NOMO-1 treated with DMSO at 0.1 percent for 48 hours (cell line): ENCODE measurements at regions not wholly inside any gene's neighbourhood (a gene's known extent, or its start where the extent isn't known, plus 50 kb on each side); places are given as distances from the start of the nearest gene placed in this dataset.

Source experiments
- DNase-seq: peaks from one replicate; lab custom pipeline; 2025; ENCODE audit not compliant: unreplicated experiment; lab: John Stamatoyannopoulos, UW

- no peak for DNase-seq
Measured at GRCh38 chr3:148204131-148204530, 493.6 kb upstream of the AGTR1 start.

DNA sequence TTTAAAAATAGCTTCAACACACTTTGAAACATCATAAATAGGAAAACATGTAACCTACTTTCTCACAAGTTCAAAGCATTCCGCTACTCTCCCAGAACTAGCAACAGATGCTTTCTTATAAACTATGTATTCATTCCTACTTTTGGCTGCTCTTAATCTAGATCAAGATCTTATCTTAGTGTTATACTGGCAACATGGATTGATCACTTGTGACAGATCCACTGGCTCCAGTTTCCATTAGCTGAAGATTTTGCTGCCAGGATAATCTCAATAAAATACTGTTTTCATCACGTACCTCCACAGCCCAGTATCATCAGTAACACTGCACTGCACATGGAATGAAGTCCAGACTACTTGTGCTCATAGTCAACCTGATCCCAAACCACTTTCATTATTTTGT, 491.7 kb upstream of the AGTR1 start:
- DNase-seq, result no peak

GRCh38 chr3:148206446-148206845, 491.3 kb upstream of the AGTR1 start:
- DNase-seq, result no peak

DNA sequence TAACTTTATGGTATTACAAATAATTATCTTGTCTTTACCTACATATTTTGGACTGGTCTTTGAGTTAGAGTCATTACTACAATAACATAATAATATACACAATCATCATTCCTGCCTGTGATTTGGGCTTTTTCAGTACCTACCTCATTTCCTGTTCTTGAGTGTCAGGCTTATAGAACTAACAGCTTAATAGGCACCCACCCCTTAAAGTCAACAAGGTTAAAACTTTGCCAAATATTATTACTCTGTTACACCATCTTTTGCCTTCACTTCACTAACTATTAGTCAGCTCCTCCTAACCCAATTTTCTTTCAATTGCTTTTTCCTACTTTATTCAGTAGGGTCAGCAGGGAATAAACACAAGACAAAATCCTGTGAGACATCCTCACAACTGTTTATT, 488.7 kb upstream of the AGTR1 start:
- DNase-seq, result no peak

DNA sequence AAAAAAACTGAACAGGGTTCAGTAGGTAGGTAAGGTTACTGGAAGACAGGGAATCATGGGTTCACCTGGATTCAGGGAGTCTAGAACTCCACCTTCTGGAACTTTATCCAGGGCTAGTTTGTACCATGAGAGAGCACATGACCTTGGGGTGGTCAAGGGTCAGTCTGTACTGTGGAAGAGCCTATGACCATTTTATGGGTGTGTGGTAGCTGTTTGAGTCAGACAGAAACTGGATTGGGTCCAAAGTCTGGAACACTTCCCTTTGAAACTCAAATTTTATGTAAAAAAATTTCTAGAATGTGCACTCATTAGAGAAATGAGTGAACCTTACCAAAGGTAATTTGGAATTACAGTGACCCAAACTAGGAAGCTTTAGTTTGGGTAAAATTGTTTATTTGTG, 486.0 kb upstream of the AGTR1 start:
- peak; percentile 40 for DNase-seq

DNA sequence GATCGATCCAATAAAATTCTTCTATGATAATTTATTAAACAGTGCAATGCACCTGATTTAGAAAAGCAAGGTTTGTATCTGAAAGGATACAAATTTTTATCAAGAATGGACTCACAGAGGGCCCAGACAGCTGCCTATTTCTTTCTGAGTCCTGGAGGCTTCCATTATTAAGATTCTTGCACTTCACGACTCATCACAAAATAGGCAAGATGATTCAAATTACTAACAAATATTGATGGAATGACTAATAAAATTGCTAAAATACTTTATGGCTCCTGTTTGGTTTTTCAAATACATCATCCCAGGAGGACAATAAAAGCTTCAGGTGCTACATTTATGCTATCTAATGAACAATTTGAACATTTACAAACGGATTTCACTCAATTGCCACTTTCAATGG, 483.0 kb upstream of the AGTR1 start:
- no peak for DNase-seq

DNA sequence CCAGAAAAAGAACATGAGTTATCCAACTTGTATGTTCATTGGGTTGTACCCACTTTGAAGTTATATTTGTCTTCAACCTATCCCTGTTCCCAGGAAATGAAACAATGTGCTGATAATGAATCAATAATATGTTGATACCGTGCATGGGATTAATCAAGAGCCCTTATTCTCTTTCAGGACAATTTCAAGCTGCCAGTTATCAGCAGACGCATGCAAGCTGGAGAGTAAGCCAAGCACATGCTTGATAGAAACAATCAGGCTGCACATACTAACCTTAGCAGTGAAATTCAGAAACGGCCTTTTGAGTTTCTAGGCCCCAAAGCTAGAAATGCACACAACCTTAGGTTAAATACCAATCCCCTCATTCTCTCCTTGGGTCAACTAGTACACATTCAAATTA, 480.4 kb upstream of the AGTR1 start:
- no peak for DNase-seq

GRCh38 chr3:148218222-148218621, 479.5 kb upstream of the AGTR1 start:
- DNase-seq, result no peak

- no peak for DNase-seq
Measured at GRCh38 chr3:148219999-148220398, 477.7 kb upstream of the AGTR1 start.

DNA sequence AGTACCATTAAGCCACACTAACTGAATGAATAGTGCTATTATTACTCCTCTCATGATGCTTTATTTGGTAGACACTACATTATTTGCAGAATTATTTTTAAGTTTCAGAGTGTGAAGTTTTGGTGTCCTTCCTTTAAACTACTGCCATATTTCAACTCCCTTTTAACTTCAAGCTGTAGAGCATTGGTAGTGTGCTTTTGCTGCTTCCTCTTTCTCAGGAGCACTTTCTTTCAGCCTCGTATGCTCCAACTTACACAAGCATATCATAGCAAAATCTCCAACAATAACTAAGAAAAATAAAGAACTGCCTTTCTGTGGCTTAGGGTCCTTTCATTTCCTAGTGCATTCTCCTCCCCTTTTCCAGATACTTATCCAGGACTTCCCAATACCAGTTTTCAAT, 476.4 kb upstream of the AGTR1 start:
- DNase-seq, result peak; percentile 25

DNA sequence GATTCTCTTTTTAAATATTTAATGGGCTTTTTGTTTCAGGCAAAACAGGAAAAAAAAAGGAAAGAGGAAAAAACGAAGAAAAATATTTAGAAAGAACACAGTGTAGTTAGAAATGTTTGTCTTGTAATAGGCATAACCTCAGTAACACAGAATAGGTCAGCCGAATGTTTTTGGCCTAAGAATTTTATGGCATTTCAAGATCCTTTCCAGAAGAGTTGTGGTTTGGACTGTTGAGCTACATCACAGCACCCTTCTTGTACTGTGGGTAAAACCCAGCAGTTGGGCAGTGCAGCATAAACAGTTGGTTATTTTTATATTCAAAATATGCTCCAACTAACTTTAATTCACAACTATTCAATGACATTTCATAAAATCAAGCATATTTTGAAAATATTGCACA, 474.4 kb upstream of the AGTR1 start:
- DNase-seq, result no peak

DNA sequence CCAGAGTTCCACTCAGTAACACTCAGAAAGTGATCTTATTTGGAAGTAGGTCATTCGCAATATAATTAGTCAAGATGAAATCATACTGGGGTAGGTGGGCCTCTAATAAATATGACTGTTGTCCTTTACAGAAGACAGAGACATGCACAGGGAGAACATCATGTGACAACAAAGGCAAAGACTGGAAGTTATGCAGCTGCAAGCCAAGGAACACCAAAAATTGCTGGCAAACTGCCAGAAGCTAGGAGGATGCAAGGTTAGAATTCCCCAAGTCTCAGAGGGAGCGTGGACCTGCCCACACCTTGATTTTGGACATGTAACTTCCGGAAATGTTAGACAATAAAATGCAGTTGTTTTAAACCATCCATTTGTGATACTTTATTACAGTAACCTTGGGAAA, 471.5 kb upstream of the AGTR1 start:
- no peak for DNase-seq

DNA sequence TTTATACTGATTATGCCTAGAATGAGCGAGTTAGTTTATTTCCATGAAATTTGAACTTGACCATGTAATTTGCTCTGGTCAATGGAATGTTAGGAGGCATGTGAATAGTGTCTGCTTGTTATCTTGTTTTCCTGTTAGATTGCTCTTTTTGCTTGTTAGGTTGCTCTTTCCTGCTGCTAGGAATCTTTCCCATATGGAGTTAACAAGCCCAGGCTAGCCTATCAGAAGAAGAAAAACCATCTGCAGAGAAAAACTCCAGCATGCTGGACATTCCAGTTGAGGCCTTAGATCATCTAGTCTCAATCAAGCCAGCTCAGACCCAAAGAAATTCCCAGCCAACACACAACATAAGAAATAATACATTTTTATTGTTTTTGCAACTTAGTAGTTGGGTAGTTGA, 470.2 kb upstream of the AGTR1 start:
- DNase-seq, result no peak

GRCh38 chr3:148229107-148229506, 468.6 kb upstream of the AGTR1 start:
- DNase-seq, result no peak

- DNase-seq, result no peak
Measured at GRCh38 chr3:148230473-148230872, 467.2 kb upstream of the AGTR1 start.

- no peak for DNase-seq
Measured at GRCh38 chr3:148232389-148232788, 465.3 kb upstream of the AGTR1 start.

DNA sequence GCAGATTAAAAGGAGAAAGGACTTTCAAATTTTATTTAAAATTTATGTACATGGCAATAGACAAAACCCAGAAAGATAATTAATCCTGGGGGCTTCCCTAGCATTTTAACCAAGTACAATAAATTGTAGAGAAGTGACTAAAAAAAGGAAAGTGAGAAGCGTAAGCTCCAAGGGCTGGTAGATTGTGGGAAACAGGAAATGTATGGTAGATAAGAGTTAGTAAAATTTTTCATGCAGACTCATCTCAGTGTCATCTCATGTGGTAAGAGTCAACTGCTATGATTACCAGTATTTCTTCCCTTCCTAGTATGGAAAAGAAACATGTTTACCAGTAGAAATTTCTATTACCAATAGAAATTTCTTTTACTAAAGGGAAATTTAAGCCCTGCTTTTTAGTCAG, 464.3 kb upstream of the AGTR1 start:
- no peak for DNase-seq

GRCh38 chr3:148234536-148234935, 463.2 kb upstream of the AGTR1 start:
- DNase-seq, result no peak

- no peak for DNase-seq
Measured at GRCh38 chr3:148235566-148235965, 462.1 kb upstream of the AGTR1 start.

- DNase-seq, result no peak
Measured at GRCh38 chr3:148238421-148238821, 459.3 kb upstream of the AGTR1 start.

DNA sequence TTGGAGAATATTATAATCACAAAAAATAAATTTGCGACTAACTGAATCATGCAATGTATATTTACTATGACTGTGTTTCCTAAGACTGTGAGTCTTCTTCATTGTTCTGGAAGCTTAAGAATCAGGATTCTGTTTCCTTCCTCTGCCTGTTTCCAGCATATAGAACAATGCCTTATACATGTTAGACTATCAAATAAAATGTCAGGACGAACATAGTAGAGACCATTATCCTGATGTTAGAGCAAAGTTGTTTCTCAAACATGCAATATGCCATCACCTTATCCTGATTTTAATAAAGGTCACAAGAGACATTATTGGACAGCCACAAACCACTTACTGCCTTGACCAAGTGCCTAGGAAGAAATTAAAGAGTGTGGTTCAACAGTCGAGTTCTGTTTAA, 457.4 kb upstream of the AGTR1 start:
- DNase-seq, result no peak

DNA sequence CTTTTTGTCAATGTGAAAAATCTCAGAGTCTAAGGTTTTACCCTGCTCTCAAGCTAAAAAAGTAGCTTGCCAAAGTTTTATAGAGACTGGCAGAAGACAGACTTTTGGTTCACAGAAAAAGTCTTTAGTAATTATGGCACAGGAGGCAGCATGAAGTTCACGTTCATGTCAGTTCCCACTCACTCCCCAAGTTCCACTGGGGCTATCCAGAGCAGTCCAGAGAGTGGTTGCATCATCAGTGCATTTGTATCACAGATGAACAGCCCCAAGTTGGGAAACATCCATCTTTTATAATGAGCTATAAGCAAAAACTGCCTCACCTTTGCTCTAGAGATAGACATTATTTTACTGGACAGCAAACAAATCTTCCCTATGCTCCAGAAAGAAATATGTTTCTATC, 454.1 kb upstream of the AGTR1 start:
- no peak for DNase-seq

- DNase-seq, result no peak
Measured at GRCh38 chr3:148246291-148246923, 451.3 kb upstream of the AGTR1 start.

GRCh38 chr3:148253713-148254112, 444.0 kb upstream of the AGTR1 start:
- no peak for DNase-seq
